Neural progenitor cell (in vitro differentiated cells): ENCODE measurements at regions not wholly inside any gene's neighbourhood (a gene's known extent, or its start where the extent isn't known, plus 50 kb on each side); places are given as distances from the start of the nearest gene placed in this dataset.

Source experiments
- DNase-seq: peaks from one replicate; pipeline ENCODE4 v3.0.0-alpha.2; 2016; ENCODE audit warnings: low spot score
- H2AFZ ChIP-seq: fragments of 200-600 bp; sonication (generic); replicated peaks from 2 replicates; pipeline ENCODE4 v1.6.1; 2016; ENCODE audit warnings: antibody characterized with exemption
- H3F3A ChIP-seq: fragments of 200-600 bp; sonication (generic); 2 replicates; pipeline ENCODE4 v1.6.1; 2016; ENCODE audit warnings: antibody characterized with exemption, low read depth
- H3K27ac ChIP-seq: fragments of 200-600 bp; sonication (generic); 2 replicates; pipeline ENCODE4 v1.5.1; 2016; ENCODE audit warnings: mild to moderate bottlenecking
- H3K27me3 ChIP-seq: fragments of 200-600 bp; sonication (generic); 2 replicates; pipeline ENCODE4 v1.6.1; 2016; ENCODE audit warnings: mild to moderate bottlenecking, moderate library complexity
- H3K36me3 ChIP-seq: fragments of 200-600 bp; sonication (generic); 2 replicates; pipeline ENCODE4 v1.5.1; 2016
- H3K4me1 ChIP-seq: fragments of 200-600 bp; sonication (generic); 2 replicates; pipeline ENCODE4 v1.6.1; 2016; ENCODE audit warnings: mixed run types
- H3K4me2 ChIP-seq: fragments of 200-600 bp; sonication (generic); 2 replicates; pipeline ENCODE4 v1.6.1; 2016
- H3K4me3 ChIP-seq: fragments of 200-600 bp; sonication (generic); 2 replicates; pipeline ENCODE4 v1.5.1; 2016
- H3K79me2 ChIP-seq: fragments of 200-600 bp; sonication (generic); 2 replicates; pipeline ENCODE4 v1.6.1; 2016; ENCODE audit warnings: low read depth
- H3K9ac ChIP-seq: fragments of 200-600 bp; sonication (generic); 2 replicates; pipeline ENCODE4 v1.6.1; 2016
- H3K9me3 ChIP-seq: fragments of 200-600 bp; sonication (generic); 2 replicates; pipeline ENCODE4 v1.5.1; 2016; ENCODE audit warnings: low read depth
- H4K20me1 ChIP-seq: fragments of 200-600 bp; sonication (generic); 2 replicates; pipeline ENCODE4 v1.6.1; 2016; ENCODE audit warnings: low read depth
- H3K27ac Mint-ChIP-seq: 3 replicates; pipeline ENCODE4 v1.8.0; 2021; ENCODE audit warnings: mixed read lengths
- H3K27me3 Mint-ChIP-seq: 2 replicates; pipeline ENCODE4 v1.8.0; 2022; ENCODE audit warnings: low read depth, mild to moderate bottlenecking, inconsistent platforms, moderate library complexity, mixed read lengths; ENCODE audit not compliant: insufficient read depth
- H3K36me3 Mint-ChIP-seq: 3 replicates; pipeline ENCODE4 v1.8.0; 2021; ENCODE audit warnings: mixed read lengths
- H3K4me1 Mint-ChIP-seq: 3 replicates; pipeline ENCODE4 v1.8.0; 2021; ENCODE audit warnings: mixed read lengths
- H3K4me3 Mint-ChIP-seq: 3 replicates; pipeline ENCODE4 v1.8.0; 2021; ENCODE audit warnings: mild to moderate bottlenecking, moderate library complexity, mixed read lengths
- H3K9me3 Mint-ChIP-seq: 3 replicates; pipeline ENCODE4 v1.8.0; 2020; ENCODE audit warnings: mixed read lengths
- EZH2 ChIP-seq: fragments of 200-600 bp; sonication (generic); IDR thresholded peaks from 2 replicates; pipeline ENCODE4 v1.6.1; 2017; ENCODE audit warnings: antibody characterized with exemption, mild to moderate bottlenecking, moderate library complexity
- EZH2phosphoT487 ChIP-seq: fragments of 200-600 bp; sonication (generic); IDR thresholded peaks from 2 replicates; pipeline ENCODE4 v1.6.1; 2017; ENCODE audit warnings: antibody characterized with exemption
- TF ChIP-seq, protein P1 (sequence below): fragments of 200-600 bp; sonication (generic); IDR thresholded peaks from 2 replicates; pipeline ENCODE4 v1.5.1; 2017; ENCODE audit warnings: antibody characterized with exemption, mild to moderate bottlenecking

- Mint-ChIP-seq H3K4me3 (no peak overlapping the region), H3K36me3 (no peaks in the 10 kb centered on the region)
- no peaks in the 10 kb centered on the region for H3K27me3 ChIP-seq
Observed at GRCh38 chr9:126017758-126018157, 270.6 kb downstream of the PBX3 start.

DNA sequence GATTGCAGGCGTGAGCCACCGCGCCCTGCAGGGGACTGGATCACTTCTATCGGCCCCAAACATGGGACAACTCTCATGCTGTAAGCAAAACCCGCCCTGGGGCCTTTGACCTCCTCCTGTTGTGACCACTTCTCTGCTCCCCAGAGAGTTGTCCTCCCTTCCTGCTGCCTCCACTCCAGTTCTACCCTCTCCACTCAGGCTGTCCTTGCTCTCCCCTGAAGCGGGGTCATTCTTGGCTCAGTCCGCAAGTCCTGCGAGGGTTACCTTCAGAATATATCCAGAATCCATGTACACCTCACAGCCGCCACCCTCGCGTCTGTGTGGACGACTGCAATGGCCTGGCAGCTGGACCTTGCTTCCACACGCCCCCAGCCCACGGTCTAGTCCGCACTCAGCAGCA lies 273.7 kb downstream of the PBX3 start:
- TF ChIP-seq EZH2phosphoT487, result no peak
- TF ChIP-seq, protein P1, sequence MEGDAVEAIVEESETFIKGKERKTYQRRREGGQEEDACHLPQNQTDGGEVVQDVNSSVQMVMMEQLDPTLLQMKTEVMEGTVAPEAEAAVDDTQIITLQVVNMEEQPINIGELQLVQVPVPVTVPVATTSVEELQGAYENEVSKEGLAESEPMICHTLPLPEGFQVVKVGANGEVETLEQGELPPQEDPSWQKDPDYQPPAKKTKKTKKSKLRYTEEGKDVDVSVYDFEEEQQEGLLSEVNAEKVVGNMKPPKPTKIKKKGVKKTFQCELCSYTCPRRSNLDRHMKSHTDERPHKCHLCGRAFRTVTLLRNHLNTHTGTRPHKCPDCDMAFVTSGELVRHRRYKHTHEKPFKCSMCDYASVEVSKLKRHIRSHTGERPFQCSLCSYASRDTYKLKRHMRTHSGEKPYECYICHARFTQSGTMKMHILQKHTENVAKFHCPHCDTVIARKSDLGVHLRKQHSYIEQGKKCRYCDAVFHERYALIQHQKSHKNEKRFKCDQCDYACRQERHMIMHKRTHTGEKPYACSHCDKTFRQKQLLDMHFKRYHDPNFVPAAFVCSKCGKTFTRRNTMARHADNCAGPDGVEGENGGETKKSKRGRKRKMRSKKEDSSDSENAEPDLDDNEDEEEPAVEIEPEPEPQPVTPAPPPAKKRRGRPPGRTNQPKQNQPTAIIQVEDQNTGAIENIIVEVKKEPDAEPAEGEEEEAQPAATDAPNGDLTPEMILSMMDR, result no peak

More at GRCh38 chr9:126017758-126018157, 270.6 kb downstream of the PBX3 start:
- no peaks in the 10 kb centered on the region for H3K4me1 ChIP-seq
- no peak overlapping the region for H3K27ac ChIP-seq
- no peaks in the 10 kb centered on the region for H4K20me1 ChIP-seq
- DNase-seq, result no peak
- H3K9me3 ChIP-seq, result no peaks in the 10 kb centered on the region
- Mint-ChIP-seq H3K27ac (no peak overlapping the region), H3K9me3 (no peaks in the 10 kb centered on the region), H3K27me3 (peaks cover 11% of the 10 kb centered on the region), H3K4me1 (no peaks in the 10 kb centered on the region)
- no peaks in the 10 kb centered on the region for H3K79me2 ChIP-seq
- no peak overlapping the region for H3K4me3 ChIP-seq
- H3K9ac ChIP-seq, result no peak overlapping the region
- H3K4me2 ChIP-seq, result no peak overlapping the region
- no peaks in the 10 kb centered on the region for H3F3A ChIP-seq
- TF ChIP-seq EZH2phosphoT487 (no peak), EZH2 (no peak)
- TF ChIP-seq, protein P1, result no peak
- no peaks in the 10 kb centered on the region for H3K36me3 ChIP-seq
- no peak overlapping the region for H2AFZ ChIP-seq

GRCh38 chr9:126023962-126024361 lies 276.8 kb downstream of the PBX3 start:
- Mint-ChIP-seq H3K27me3 (peaks cover 12% of the 10 kb centered on the region), H3K27ac (no peak overlapping the region), H3K4me3 (no peak overlapping the region), H3K4me1 (no peaks in the 10 kb centered on the region), H3K36me3 (no peaks in the 10 kb centered on the region), H3K9me3 (no peaks in the 10 kb centered on the region)
- DNase-seq, result no peak
- Histone ChIP-seq H3F3A (no peaks in the 10 kb centered on the region), H3K79me2 (no peaks in the 10 kb centered on the region), H2AFZ (no peak overlapping the region), H3K9me3 (no peaks in the 10 kb centered on the region), H3K9ac (no peak overlapping the region), H3K27ac (no peak overlapping the region), H3K27me3 (no peaks in the 10 kb centered on the region), H3K36me3 (no peaks in the 10 kb centered on the region), H3K4me2 (no peak overlapping the region), H3K4me1 (no peaks in the 10 kb centered on the region), H3K4me3 (no peak overlapping the region), H4K20me1 (no peaks in the 10 kb centered on the region)
- TF ChIP-seq, protein P1, result no peak
- no peak for TF ChIP-seq EZH2
- no peak for TF ChIP-seq EZH2phosphoT487

More for the DNA sequence above, 273.7 kb downstream of the PBX3 start:
- no peak overlapping the region for H3K4me3 Mint-ChIP-seq
- Histone ChIP-seq H4K20me1 (no peaks in the 10 kb centered on the region), H3K36me3 (no peaks in the 10 kb centered on the region), H3F3A (no peaks in the 10 kb centered on the region), H3K27me3 (no peaks in the 10 kb centered on the region), H3K4me1 (no peaks in the 10 kb centered on the region), H3K4me2 (no peak overlapping the region), H3K9me3 (no peaks in the 10 kb centered on the region), H2AFZ (no peak overlapping the region), H3K27ac (no peak overlapping the region), H3K79me2 (no peaks in the 10 kb centered on the region), H3K4me3 (no peak overlapping the region), H3K9ac (no peak overlapping the region)
- no peaks in the 10 kb centered on the region for H3K9me3 Mint-ChIP-seq
- peaks cover 14% of the 10 kb centered on the region for H3K27me3 Mint-ChIP-seq
- no peaks in the 10 kb centered on the region for H3K36me3 Mint-ChIP-seq
- H3K4me1 Mint-ChIP-seq, result no peaks in the 10 kb centered on the region
- H3K27ac Mint-ChIP-seq, result no peak overlapping the region
- DNase-seq, result no peak
